ENCODE measurements at regions not wholly inside any gene's neighbourhood (a gene's known extent, or its start where the extent isn't known, plus 50 kb on each side); places are given as distances from the start of the nearest gene placed in this dataset.

DNA sequence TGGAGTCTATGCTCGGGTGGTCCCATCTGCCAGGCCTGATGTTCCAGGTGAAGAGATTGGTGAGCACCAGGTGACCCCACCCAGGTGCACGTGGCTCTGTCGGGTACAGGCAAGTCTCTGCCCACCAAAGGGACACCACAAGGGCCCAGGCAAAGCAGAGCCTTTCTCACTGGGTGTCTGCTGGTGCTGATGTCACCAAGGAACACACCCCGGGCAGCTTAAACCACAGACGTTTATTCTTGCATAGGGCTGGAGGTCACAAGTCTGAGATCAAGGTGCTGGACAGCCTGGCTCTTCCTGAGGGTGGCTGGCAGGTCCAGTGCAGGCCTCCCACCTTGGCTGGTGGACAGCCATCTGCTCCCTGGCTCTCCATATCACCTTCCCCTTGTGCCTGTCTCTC is 100.7 kb upstream of the CD93 start:
- TF ChIP-seq, protein P1, sequence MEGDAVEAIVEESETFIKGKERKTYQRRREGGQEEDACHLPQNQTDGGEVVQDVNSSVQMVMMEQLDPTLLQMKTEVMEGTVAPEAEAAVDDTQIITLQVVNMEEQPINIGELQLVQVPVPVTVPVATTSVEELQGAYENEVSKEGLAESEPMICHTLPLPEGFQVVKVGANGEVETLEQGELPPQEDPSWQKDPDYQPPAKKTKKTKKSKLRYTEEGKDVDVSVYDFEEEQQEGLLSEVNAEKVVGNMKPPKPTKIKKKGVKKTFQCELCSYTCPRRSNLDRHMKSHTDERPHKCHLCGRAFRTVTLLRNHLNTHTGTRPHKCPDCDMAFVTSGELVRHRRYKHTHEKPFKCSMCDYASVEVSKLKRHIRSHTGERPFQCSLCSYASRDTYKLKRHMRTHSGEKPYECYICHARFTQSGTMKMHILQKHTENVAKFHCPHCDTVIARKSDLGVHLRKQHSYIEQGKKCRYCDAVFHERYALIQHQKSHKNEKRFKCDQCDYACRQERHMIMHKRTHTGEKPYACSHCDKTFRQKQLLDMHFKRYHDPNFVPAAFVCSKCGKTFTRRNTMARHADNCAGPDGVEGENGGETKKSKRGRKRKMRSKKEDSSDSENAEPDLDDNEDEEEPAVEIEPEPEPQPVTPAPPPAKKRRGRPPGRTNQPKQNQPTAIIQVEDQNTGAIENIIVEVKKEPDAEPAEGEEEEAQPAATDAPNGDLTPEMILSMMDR (IDR thresholded peaks at IDR 0.05), result no peak
- TF ChIP-seq EZH2 (IDR thresholded peaks at IDR 0.05; ENCODE audit: borderline replicate concordance, insufficient read depth, low read depth, low read length, poor library complexity, severe bottlenecking), result no peak
